Activated CD4-positive, alpha-beta T cell treated with anti-CD3 and anti-CD28 coated beads, Interleukin-2, amount 50 U/mL, for 1 hour (primary cell): ENCODE measurements at regions not wholly inside any gene's neighbourhood (a gene's known extent, or its start where the extent isn't known, plus 50 kb on each side); places are given as distances from the start of the nearest gene placed in this dataset.
A peak's percentile ranks its signal among the peaks of the same experiment; 100 is the strongest.

ENCODE experiments used
- DNase-seq: peaks from one replicate; pipeline ENCODE4 v3.0.0-alpha.2; 2020

DNA sequence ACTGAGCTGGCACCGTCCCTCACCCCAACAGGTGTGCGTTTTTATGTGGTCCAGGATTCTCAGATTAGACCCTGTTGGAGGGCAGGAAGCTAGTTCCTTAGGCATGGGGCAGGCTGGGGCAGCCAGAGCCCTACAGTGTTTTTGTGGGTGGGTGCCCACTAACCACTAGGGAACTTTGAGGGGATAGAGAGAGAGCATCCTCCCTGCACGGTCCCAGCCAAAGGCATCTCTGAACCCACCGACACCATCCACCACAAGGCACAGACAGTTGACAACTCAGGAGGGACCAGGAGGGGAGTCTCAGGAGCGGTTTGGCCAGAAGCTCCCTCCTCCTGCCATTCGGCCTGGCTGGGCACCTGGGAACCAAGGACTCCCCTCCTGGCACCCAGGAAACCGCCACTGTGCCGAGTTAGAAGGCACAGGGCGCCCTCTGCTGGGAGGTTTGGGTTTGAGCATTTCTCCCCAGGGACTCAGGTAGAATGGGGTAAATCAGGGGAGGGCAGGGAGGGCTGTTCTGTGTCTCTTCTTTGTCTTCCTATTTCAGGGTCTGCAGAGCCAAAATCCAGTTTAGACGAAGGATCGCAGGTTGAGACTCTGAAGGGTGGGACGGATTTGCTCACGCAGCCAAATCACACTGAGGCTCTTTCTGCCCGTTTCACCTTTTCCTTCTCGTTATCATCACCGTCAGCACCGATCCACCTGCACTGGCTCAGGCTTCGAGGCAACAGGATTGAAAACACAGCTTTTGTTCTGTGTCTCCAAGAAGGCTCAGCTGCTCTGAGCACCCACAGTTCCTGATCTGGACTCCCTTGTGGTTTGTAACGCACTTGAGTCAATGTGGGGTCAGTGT lies 84.8 kb upstream of the COL13A1 start:
- DNase-seq = peak; percentile 57

DNA sequence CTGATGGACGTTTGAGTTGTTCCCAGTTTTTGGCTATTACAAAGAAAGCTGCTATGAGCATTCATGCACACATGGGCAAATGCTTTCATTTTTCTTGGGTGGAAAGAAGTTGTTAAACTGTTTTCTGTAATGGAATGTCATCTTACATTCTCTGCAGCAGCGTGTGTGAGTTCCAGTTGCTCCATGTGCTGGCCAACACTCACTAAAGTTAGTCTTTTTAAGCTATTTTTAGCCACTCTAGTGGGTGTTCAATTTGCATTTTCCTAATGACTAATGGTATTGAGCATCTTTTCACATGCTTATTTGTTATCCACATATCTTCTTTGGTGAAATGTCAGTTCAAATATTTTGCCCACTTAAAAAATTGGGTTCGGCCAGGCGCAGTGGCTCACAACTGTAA lies 82.8 kb upstream of the COL13A1 start:
- no peak for DNase-seq

DNA sequence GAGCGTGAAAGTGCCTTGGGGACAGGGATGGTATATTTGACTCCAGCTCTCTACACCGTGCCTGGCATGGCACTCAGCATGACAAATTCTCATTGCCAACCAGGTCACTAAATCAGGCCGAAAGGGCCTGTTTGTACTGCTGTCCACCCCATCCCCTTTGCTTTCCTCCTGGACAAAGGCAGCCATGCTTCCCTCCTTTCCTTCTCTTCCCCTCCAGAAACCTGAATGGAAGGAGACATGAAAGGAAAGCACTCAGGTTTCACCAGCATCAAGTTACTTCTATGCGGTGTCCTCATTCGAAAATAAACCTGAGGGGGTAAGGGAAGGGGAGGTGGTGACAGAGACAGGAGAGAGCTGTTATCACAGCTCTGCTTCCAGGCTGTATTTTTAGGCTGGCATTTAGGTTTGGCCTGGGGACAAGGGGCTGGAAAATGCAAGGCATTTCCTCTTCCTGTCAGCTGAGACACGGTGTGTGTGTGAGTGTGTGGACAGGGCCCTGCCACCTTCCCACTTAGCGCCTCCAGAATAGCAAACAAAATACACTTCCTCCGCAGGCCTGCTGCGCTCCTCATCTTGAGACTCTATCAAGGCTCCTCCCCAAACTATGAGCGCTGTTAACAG lies 79.9 kb upstream of the COL13A1 start:
- DNase-seq = no peak

DNA sequence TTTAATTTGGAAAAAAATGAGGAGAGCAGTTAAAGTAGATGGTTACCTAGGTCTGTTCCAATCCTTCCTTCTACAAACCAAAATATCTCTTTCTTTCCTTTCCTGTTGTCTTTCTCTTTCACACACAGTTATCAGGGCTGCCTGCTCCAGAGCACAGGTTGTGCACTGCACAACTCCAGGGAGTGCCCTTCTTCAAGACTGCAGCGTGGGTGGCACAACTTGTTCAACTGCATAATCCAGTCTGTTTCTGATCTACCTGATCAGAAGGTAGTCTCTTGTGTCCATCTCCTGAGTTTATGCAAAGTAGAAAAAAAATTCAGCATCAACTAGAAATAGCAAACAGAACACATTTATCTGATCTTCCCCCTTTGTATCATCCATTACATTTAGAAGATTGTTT lies 78.1 kb upstream of the COL13A1 start:
- no peak for DNase-seq

DNA sequence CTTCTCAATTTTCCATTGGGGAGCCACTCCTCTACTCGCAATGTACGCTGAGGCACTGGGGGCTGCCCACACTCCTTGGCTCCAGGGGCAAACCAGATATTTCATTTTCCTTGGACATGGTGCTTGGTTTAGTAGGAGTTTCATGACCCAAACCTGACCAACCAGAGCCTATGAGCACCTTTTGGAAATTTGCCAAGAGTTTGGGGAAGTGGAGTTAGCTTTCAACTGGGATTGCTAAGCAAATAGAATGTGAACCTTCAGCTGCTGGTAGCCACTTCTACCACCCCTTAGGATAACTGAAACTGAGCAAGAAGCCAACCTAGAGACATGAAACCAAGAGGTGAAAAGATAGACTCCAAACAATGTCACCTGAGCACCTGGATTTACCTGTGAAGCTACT lies 74.9 kb upstream of the COL13A1 start:
- no peak for DNase-seq

DNA sequence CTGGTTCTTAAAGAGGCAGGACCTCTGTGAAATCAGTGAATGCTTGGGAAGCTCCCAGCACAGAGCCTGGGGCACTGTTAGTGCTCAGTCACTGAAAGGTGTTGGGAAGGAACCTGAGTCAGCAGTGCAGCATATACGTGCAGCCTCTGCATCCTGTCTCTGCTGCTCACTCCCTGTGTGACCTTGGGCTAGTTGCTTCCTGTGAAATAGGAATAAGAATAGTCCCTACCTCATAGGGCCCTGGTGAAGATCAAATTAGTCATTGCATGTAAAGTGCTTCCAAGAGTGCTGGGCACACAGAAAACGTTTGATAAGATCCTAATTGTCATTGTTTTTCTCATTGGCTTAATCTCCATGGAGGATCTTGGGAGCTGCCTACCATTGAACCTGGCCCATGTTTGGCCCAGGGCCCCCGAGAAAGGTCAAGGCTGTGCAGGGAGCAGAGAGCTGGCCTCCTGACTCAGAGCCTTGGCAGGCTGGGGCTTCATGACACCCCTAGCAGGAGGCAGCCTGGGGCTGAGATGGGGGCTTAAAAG lies 73.3 kb upstream of the COL13A1 start:
- DNase-seq = no peak

DNA sequence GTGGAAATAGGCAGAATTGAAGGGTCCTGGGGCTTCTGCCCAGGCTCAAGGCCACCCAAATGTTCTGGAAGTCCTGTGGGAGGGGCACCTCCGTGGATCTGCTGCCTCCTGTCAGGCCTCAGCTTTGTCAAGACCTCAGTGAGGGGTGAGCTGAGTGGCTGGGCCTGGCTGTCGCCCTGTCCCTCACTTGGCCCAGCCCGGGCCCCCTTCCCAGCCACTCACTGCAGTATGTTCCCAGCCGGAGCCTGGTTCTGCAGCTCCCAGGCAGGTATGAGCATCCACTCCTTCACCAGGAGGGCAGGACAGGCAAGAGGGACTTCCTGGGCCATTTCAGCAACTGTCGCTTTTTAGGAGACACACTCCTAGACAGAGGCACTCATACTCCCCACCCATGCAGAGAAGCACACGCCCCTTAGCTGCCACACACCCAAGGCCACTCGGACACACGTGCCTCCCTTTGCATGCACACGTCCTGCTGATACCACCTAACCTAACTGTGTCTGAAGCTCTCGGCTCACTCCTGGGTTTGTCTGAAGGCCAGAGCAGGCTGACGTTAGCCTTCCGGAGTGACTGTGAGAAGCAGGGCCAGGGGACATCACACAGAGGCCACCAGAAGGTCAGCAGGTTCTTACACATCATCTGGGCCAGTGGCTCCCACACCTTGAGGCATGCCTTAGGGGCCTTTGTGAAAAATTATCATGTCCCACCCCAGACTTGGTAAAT lies 72.2 kb upstream of the COL13A1 start:
- DNase-seq = no peak

DNA sequence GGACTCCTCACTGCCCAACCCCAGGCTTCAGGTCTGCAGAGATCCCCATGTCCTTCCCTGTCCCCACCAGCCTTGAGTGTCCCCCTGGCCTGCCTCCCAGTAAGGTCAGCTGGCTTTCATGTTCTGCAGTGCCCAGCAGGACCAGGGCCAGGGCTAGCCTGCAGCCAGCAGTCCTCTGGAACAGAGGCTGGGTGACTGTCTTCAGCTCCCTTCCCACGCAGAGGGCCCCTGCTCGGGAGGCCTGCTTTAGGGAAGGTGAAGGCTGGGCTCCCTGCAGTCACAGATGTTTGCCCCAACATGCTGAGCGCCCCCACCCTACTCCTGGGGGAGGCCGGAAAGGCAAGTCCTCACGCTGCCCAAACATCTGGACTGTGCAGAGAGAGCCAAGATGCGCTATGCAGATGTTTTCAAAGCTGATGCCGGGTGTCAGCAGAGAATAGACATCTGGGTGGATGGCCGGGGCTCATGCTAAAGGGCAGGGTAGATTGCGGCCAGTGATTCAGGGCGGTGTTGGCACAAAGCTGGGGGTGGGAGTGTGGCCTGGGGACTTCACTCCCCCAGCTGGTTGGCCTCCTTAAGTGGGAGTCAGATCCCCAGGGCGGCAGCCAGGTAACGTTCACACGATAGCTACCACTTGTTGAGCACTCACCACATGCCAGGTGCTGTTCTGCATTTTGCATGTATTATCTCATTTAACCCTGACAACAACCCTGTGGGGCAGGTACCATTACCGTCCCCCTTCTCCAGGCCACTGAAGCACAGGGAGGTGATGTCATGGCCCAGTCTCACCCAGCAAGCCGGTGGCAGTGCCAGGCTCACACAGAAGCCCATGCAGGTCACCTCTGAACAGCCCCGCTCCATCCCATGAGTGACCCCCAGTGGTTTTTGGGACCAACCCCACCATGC lies 71.2 kb upstream of the COL13A1 start:
- no peak for DNase-seq

DNA sequence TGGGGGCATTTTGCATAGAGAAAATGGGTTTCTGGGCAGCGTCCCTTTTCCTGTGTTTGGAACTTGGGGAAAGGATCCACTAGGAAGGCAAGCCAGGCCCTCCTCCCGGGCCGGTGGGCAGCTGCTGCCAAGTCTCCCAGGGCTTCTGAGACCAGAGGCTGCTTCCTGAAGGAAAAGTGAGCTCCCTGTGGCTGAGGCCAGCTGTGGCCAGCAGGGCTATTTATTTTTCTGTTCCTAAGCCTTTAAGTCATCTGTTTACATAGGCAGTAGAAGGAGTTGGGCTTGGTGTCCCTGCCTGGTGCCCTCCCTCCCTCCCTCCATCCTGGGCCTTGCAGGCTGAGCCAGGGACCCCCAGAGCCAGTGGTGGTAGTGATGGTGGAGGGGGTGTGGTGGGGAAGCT lies 70.5 kb upstream of the COL13A1 start:
- no peak for DNase-seq

DNA sequence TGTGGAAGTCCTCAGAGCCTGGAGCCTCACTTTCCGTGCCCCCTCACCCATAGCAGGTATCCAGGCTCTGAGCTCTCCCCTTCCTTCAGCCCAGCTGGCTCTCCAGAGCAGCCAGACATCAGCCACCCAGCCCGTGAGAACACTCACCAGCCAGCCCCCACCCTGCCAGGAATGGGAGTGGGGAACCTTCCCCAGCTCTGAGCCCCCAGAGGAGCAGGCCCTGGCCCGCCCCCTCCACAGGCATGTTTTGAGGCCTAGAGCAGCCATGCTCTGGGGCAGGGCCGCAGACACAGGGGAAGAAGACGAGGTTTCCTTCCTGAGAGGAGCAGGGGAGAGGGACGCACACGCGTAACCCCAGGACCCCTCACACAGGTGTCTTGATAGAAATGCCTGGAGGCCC lies 70.0 kb upstream of the COL13A1 start:
- DNase-seq = no peak

DNA sequence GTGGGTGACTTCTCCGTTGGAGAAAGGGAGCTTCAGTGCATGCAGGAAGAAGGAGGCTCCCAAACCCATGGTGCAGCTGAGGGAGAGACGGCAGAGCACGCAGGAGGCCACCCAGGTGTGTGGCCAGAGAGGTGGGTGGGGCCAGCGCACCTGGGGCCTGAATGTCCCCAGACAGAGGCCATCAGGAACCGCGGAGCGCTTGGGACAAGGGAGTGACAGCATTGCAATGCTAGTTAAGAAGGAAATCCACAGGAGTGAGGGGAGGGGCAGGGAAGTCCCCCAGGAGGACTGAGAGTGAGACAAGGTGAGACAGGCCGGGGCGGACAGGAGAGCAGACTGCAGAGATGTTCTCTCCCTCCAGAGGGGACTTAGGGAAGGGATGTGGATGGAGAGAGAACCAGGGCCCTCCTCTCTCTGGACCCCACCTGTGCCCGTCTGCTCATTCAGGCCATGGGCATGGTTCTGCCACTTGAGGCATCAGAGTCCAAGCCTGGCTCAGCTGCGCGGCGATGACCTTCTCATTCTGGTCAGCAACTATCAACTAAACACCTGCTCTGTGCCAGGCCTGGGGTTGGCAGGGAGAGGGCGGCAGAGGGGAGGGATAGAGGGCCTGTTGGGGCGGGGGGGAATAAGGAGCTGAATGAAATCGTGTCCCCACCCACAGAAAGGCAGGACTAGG lies 69.4 kb upstream of the COL13A1 start:
- DNase-seq = no peak

DNA sequence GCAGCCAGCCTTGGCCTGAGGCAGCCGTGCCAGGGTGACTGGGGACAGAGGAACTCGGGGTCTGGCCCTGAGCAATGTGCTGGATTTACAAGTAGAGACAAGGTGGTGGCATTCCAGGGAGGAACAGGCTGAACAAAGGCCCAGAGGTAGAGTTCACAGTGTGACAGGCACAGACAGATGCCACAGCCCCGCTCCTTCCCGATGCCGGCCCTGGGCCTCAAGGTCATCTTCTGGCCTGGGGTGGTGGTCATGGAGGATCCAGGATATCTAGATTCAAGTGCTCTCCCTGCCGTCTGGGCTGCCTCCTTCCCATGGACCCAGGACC lies 68.9 kb upstream of the COL13A1 start:
- no peak for DNase-seq

DNA sequence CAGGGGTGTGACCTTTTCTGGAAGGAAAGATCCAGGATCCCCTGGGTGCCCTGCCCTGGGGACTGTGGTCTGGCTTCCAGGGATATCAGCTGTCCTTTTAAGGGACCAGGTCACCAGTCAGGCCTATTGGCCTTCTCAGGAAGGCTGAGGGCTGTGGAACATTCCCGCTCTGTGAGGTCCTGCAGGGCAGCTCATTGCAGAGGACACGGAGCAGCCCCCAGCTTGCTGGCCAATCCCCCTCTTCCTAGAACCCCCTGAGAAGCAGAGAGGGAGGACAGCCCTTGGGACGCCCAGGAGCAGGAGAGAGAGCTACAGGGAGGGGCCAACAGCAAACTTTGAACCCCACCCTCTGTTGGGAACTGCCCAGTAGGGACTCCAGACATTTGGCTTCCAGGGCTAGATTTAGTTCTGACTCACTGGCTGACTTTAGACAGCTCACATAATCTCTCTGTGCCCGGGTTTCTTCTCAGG lies 67.9 kb upstream of the COL13A1 start:
- DNase-seq = no peak

DNA sequence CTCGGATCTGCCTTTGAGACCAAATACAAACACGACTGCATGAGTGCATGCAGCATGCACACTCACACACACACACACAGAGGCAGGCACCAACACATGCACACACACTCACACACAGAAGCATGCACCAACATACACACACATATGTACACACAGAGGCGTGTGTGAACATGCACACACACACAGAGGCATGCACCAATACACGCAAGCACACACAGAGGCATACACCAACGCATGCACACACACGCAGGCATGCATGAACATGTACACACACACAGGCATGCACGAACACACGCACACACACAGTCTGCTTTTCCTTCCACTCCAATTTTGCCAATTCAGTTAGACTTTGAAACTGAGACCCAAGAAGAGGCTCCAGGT lies 67.3 kb upstream of the COL13A1 start:
- no peak for DNase-seq

DNA sequence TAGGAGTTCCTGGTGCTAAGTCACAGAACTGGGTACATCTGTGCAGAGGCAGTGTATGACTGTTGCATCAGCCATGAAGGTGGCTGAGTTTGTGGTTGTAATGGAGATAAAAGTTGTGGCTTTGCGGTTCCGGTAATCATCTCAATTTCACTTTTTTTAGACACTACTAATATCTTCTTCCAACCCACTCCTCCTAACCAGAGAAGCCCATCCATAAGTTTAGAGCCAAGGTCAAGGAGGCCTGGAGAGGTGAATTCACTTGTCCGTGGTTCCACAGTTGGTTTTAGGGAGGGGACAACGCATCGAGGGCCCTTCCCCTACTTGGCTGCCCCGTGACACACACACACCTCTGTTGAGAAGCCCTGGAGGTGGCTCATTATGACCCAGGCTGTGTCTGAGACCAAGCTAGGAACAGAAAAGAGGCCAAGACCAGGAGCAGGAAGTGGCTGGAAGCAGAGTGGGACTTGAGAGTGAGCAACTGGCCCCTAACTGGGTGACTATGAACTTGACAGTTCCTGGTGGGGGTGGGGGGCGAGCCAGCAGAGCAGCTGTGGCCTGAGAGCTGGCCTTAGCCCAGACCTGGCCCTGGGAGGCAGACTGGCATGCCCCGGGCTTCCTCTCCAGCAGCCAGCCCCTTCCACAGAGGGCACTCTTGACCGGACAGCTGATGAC lies 66.8 kb upstream of the COL13A1 start:
- DNase-seq = no peak

DNA sequence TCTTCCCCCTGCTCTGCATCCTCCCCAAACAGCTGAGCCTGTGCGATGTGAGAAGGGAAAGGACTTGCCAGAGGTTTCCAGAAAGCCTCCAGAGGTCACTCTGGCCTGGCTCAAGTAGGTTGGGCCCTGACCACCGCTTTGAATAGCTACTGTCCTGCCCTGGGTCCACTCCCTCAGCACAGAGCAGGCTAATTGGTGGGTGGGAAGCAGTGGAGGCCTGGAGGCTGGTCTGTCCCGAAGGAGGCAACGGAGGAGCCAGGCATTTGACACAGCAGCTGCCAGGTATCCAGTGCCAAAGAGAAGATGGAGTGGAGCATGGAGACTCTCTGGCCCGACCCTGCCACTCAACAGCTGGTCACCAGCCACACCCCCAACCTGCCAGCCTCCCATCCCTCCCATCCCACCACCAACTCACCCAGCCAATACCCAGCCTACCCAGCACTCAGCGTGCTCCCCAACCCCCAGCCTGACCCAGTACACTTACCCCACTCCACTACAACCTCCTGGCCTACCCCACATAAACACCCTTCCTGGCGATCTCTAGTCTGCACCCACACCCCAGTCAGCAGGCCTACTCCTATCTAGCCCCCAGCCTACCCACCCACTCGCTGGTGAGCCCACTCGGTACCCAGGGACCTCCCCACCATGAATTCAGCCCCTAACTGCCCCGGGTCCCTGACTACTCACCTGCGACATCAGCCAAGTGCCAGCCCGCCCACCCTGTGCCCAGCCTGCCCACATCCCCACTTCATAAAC lies 64.6 kb upstream of the COL13A1 start:
- DNase-seq = no peak

DNA sequence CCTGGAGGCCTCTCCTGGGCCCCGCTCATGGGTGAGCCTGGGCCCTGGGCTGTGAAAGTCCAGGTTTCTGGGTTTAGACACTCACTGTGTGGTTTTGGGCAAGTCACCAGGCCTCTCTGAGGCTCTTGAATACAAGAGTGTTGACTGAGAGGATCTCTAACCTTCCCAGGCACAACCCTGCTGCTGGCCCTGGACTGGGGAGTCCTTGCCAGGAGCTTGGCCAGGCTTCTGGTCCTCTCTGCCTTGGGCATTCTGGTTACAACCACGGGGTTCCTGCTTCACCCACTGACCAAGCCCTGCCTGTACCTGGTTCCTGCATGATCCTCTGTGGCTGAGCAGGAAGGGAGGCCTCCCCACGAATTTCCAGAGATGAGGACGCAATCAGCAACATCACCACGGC lies 63.6 kb upstream of the COL13A1 start:
- no peak for DNase-seq

DNA sequence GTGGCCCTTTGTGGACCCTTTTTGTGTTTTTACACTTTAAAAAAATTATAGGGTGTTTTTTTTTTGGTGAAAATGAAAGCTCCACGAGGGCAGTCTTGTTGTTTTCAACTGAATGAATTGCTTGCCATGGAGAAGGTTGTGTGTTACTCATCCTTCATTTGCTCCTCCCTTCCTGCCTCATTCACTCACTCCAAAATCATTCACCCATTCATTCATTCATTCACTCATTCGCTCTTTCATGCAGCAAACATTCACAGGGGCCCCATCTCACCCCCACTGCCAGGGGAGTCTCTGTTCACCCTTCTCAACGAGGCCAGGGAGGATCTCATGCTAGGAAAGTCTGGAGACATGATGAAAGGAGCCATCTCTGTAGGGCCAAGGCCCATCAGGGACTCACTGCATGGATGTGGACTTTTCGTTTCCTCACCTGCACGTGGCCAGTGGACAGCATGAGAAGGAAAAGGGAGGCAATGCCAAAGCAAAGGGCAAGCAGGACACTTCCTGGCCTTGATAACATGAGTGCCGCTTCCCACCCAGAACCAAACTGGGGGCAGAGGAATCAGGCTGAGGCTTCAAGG lies 62.8 kb upstream of the COL13A1 start:
- DNase-seq = no peak

DNA sequence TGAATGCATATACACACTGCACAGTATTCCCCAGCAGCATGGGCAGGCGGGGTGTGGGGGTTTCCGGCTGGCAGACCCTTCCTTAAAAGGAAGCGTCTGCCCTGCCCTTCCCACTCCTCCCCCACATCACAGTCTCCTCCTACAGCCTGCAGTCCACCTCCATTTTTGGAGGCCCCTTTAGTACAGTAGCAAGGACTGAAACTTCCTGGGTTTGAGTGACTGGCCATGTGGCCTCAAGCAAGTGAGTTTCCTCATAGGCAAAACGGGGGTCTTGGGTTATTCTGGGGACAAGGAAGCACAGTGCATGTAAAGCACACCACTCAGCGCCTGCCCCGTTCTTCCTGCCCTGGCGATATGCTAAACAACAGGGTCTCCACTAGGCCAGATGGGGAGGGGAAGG lies 62.1 kb upstream of the COL13A1 start:
- no peak for DNase-seq

DNA sequence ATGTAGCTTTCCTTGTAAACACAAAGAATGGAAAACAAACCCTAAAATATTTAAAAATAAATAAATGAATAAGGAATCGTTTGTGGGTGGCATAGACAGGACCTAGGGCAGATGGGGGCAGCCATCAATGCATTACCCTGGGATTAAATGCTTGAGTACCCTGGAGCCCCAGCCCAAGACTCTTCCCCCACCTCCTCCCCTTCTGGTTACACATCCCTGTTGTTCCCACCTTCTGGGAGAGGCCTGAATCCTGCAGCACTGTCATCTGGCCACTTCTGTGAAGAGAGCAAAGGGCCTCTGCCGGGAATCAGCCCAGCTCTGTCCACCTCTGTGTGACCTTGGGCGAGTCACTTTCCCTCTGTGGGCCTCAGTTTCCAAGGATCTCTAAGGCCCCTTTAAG lies 61.6 kb upstream of the COL13A1 start:
- DNase-seq = no peak
